HCT116 (cell line): ENCODE measurements at regions not wholly inside any gene's neighbourhood (a gene's known extent, or its start where the extent isn't known, plus 50 kb on each side); places are given as distances from the start of the nearest gene placed in this dataset.

Source experiments
- CBX3 ChIP-seq: IDR thresholded peaks from 2 replicates; pipeline ENCODE4 v1.6.1; 2012; ENCODE audit warnings: low read depth
- EZH2phosphoT487 ChIP-seq: fragments of 200-600 bp; IDR thresholded peaks from 2 replicates; pipeline ENCODE4 v1.6.1; 2018; ENCODE audit warnings: antibody characterized with exemption, borderline replicate concordance
- POLR2A ChIP-seq: IDR thresholded peaks from 2 replicates; pipeline ENCODE4 v1.7.0; 2011; ENCODE audit warnings: borderline replicate concordance; ENCODE audit not compliant: insufficient read depth, insufficient read length; ENCODE audit errors: extremely low read depth
- POLR2AphosphoS5 ChIP-seq: IDR thresholded peaks from 2 replicates; pipeline ENCODE4 v1.6.1; 2011; ENCODE audit warnings: mild to moderate bottlenecking, low read depth, low read length, moderate library complexity
- TF ChIP-seq, protein P1 (sequence below), 3 experiments: fragments of 200-600 bp in 1 of 3; sonication (generic) in 1 of 3; IDR thresholded peaks in 2 of 3; conservative IDR thresholded peaks in 1 of 3; 2 replicates each; pipeline ENCODE4 v1.5.1; 2012 to 2017; ENCODE audit warnings: low read depth in 2 of 3, low read length in 2 of 3, antibody characterized with exemption in 1 of 3, borderline replicate concordance in 1 of 3, control low read depth in 1 of 3, mild to moderate bottlenecking in 1 of 3, mixed read lengths in 1 of 3, mixed run types in 1 of 3, moderate library complexity in 1 of 3; ENCODE audit not compliant: insufficient read depth in 1 of 3
- TF ChIP-seq, protein P2 (sequence below): IDR thresholded peaks from 2 replicates; pipeline ENCODE4 v1.6.1; 2012

DNA sequence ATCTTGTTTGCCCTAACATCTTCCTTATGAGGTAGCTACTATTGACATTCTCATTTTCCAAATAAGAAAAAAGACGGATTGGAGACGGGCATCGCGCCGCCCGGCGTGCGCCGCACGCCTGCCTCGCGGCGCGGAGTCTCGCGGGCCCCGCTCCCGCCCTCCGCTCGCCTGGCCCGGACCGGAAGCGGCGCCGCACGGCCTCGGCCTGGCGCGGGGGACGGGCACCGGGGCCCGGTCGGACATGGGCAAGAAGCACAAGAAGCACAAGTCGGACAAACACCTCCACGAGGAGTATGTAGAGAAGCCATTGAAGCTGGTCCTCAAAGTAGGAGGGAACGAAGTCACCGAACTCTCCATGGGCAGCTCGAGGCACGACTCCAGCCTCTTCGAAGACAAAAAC, 112.0 kb downstream of the IL12A start:
- TF ChIP-seq, protein P1, sequence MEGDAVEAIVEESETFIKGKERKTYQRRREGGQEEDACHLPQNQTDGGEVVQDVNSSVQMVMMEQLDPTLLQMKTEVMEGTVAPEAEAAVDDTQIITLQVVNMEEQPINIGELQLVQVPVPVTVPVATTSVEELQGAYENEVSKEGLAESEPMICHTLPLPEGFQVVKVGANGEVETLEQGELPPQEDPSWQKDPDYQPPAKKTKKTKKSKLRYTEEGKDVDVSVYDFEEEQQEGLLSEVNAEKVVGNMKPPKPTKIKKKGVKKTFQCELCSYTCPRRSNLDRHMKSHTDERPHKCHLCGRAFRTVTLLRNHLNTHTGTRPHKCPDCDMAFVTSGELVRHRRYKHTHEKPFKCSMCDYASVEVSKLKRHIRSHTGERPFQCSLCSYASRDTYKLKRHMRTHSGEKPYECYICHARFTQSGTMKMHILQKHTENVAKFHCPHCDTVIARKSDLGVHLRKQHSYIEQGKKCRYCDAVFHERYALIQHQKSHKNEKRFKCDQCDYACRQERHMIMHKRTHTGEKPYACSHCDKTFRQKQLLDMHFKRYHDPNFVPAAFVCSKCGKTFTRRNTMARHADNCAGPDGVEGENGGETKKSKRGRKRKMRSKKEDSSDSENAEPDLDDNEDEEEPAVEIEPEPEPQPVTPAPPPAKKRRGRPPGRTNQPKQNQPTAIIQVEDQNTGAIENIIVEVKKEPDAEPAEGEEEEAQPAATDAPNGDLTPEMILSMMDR (IDR thresholded peaks at IDR 0.05 in 2 of 3, conservative IDR thresholded peaks at IDR 0.05 in 1 of 3; ENCODE audit: borderline replicate concordance in 1 of 3, insufficient read depth in 1 of 3, low read depth in 2 of 3, low read length in 2 of 3): no peak
- TF ChIP-seq EZH2phosphoT487 (no peak), CBX3 (no peak), POLR2A (no peak), POLR2AphosphoS5 (no peak)
- TF ChIP-seq, protein P2, sequence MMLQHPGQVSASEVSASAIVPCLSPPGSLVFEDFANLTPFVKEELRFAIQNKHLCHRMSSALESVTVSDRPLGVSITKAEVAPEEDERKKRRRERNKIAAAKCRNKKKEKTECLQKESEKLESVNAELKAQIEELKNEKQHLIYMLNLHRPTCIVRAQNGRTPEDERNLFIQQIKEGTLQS: no peak
